Esophagus muscularis mucosa (tissue), 4 donors: ENCODE measurements at regions not wholly inside any gene's neighbourhood (a gene's known extent, or its start where the extent isn't known, plus 50 kb on each side); places are given as distances from the start of the nearest gene placed in this dataset.

Source experiments
- CTCF ChIP-seq, 3 experiments: fragments of 200-600 bp in 2 of 3; fragments of 450-650 bp in 1 of 3; sonication (generic) in 2 of 3; IDR thresholded peaks; one replicate each; pipeline ENCODE4 v1.5.1; 2017 to 2019; ENCODE audit warnings: antibody characterized with exemption in 3 of 3, mild to moderate bottlenecking in 2 of 3, moderate library complexity in 1 of 3
- EP300 ChIP-seq: sonication (generic); formaldehyde crosslinking; IDR thresholded peaks from one replicate; pipeline ENCODE4 v1.6.1; 2017; ENCODE audit warnings: antibody characterized with exemption
- POLR2A ChIP-seq: fragments of 450-650 bp; IDR thresholded peaks from one replicate; pipeline ENCODE4 v1.6.1; 2017; ENCODE audit warnings: antibody characterized with exemption, moderate library complexity, mild to moderate bottlenecking, low read depth
- POLR2AphosphoS5 ChIP-seq, 2 donors: sonication (generic); formaldehyde crosslinking; IDR thresholded peaks; one replicate each; pipeline ENCODE4 v1.6.1; 2017; ENCODE audit warnings: antibody characterized with exemption in 2 of 2

DNA sequence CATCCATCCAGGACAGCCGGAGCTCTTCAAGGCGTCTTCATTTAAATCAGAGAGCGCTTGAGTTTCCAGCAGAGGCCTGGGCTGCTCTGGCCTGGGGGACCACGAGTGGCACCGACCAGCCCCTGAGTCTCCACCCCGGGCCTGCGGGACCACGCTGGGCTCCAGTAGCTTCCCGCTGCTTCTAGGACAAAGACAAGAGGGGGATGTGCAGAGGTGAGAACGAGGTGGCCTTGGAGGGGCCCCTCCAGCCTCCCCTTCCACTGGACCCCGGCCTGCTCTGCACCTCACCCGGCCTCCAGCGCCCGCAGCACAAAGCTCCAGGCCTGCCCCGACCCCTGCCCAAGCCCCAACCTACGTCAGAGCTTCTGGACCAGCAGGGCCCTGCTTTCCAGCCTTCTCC, 81.6 kb downstream of the IRX2 start:
- TF ChIP-seq POLR2A (no peak), EP300 (no peak), CTCF (IDR thresholded peaks at IDR 0.05) (no peak), POLR2AphosphoS5 (IDR thresholded peaks at IDR 0.05) (no peak)
